ENCODE measurements at regions not wholly inside any gene's neighbourhood (a gene's known extent, or its start where the extent isn't known, plus 50 kb on each side); places are given as distances from the start of the nearest gene placed in this dataset.
A peak's percentile ranks its signal among the peaks of the same experiment; 100 is the strongest.

DNA sequence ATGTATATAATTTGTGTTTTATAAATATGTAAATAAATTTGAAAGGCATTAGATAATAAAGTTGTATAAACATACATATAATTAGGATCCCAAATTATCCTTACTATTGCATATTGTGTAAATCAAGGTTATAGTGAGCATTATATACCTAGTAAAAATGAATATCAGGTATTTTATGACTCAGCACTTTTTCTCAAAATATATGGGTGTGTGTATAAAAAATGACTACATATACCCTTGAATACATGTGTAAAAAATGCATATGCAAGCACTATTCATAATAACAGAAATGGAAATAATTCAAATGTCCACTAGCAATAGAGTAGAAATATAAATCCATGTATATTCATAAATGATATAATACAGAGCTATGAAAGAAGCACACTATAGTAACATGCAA lies 870.9 kb upstream of the CNTNAP5 start:
- Mint-ChIP-seq H3K4me3 (no peak overlapping the region), H3K4me1 (no peaks in the 10 kb centered on the region), H3K9me3 (peaks cover 0 to 14% (median 5%) of the 10 kb centered on the region in 3 donors), H3K36me3 (no peaks in the 10 kb centered on the region), H3K27me3 (no peaks in the 10 kb centered on the region), H3K27ac (no peak overlapping the region)

DNA sequence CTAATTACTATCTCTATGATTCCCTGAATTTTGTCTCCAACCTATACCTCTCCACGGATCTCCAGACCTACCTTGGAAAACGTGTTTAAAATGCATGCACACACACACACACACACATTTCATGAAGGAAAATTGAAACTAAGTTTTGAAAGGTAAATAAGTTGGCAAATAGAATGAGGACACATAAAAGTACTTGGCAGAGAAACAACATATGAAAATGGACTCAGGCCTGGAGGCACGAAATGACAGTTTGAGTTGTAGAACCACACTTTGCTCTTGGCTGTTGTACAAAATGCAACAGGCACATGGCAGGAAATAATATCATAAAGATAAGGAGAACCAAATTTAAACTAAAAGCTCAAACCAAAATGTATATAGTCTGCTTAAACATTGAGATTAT lies 868.1 kb upstream of the CNTNAP5 start:
- Mint-ChIP-seq H3K27ac (no peak overlapping the region), H3K4me1 (no peaks in the 10 kb centered on the region), H3K27me3 (no peaks in the 10 kb centered on the region), H3K9me3 (peaks cover 2 to 16% (median 5%) of the 10 kb centered on the region in 3 donors), H3K36me3 (no peaks in the 10 kb centered on the region), H3K4me3 (no peak overlapping the region)

- H3K27me3 Mint-ChIP-seq = no peaks in the 10 kb centered on the region
- no peak overlapping the region for H3K27ac Mint-ChIP-seq
- H3K4me3 Mint-ChIP-seq = no peak overlapping the region
- H3K36me3 Mint-ChIP-seq = no peaks in the 10 kb centered on the region
- H3K9me3 Mint-ChIP-seq = peaks cover 4 to 28% (median 4%) of the 10 kb centered on the region in 3 donors
- H3K4me1 Mint-ChIP-seq = no peaks in the 10 kb centered on the region
Observed at GRCh38 chr2:123162400-123163016, 862.6 kb upstream of the CNTNAP5 start.

DNA sequence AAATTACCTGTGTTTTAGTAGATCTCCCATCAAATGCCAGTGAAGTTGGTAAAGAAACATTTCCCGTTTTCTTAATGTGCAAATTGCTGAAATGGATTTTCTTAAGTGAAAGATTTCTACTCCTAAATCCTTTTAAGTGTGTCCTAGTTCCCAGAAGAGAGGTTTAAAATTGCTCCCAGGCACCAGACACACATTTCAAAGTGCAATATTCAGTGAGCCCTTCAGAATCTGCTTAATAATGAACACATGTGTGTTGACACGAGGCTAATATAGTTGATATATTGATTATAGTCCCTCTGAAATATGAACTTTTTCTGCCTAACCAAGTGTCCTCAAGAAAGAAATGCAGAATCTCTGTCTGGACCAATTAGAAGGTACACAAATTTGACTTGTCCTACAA lies 861.7 kb upstream of the CNTNAP5 start:
- Mint-ChIP-seq H3K4me3 (no peak overlapping the region), H3K9me3 (peaks cover 4 to 28% (median 4%) of the 10 kb centered on the region in 3 donors), H3K36me3 (no peaks in the 10 kb centered on the region), H3K27ac (no peak overlapping the region), H3K27me3 (no peaks in the 10 kb centered on the region), H3K4me1 (no peaks in the 10 kb centered on the region)

DNA sequence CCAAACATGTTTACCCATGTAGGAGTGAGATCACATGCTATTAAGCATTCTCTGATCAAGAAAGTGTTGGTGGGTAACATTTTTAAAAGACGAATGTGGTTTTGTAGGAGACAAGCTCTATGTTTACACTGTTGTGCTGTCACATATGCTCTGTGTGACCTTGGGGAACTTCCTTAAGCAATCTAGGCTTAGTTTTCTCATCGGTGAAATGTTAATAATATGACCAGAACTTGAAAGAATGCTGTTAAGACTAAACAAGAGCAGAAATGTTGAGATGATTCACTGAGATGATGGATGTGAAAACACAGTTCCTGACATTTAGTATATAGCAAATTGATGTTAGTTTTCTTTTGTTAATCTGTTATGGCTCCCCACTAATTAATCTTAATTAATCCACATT lies 860.9 kb upstream of the CNTNAP5 start:
- no peaks in the 10 kb centered on the region for H3K4me1 Mint-ChIP-seq
- H3K36me3 Mint-ChIP-seq = no peaks in the 10 kb centered on the region
- H3K9me3 Mint-ChIP-seq = peaks cover 4 to 24% (median 6%) of the 10 kb centered on the region in 3 donors
- H3K27me3 Mint-ChIP-seq = no peaks in the 10 kb centered on the region
- H3K4me3 Mint-ChIP-seq = no peak overlapping the region
- H3K27ac Mint-ChIP-seq = no peak overlapping the region

GRCh38 chr2:123165616-123166015 lies 859.5 kb upstream of the CNTNAP5 start:
- H3K9me3 Mint-ChIP-seq = peaks cover 6 to 24% (median 8%) of the 10 kb centered on the region in 3 donors
- H3K4me1 Mint-ChIP-seq = no peaks in the 10 kb centered on the region
- H3K4me3 Mint-ChIP-seq = no peak overlapping the region
- no peaks in the 10 kb centered on the region for H3K27me3 Mint-ChIP-seq
- no peak overlapping the region for H3K27ac Mint-ChIP-seq
- no peaks in the 10 kb centered on the region for H3K36me3 Mint-ChIP-seq

DNA sequence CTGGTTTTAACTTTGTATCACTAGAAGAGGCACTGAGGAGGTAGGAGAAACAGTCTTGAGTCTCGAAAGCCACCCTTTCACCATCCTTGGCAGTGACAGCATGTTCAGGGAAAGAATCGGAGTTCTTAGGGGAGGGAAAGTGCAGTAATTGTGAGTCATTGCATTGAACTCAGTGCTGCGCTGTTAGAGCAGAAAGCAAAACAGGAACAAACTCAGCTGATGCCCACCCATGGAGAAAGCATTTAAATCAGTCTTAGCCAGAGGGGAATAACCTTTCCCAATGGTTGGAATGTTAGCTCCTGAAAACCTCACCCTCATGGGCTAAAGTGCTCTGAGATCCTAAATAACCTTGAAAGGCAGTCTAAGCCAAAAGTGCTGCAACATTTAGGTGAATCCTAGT lies 845.6 kb upstream of the CNTNAP5 start:
- H3K4me3 Mint-ChIP-seq = no peak overlapping the region
- H3K36me3 Mint-ChIP-seq = peaks cover 3% of the 10 kb centered on the region
- no peaks in the 10 kb centered on the region for H3K27me3 Mint-ChIP-seq
- H3K4me1 Mint-ChIP-seq = no peaks in the 10 kb centered on the region
- peaks cover 2 to 12% (median 4%) of the 10 kb centered on the region in 3 donors for H3K9me3 Mint-ChIP-seq
- no peak overlapping the region for H3K27ac Mint-ChIP-seq

DNA sequence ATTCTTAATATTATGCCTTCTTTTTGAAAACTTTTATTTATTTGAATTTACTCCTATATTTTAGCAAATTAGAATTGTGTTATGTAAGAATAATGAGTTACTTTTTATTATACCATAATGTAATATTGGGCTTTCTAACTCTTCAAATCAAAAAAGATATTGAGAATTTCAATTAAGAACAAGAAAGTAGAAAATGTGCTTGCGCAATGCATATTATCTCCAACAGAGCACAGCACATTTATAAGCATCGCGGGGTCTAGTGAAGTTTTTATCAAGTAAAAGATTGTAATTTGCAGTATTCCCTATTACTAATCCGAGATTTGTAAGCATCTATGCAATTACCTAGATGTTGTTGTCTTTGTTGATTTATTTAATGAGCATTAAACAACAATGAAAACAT lies 829.1 kb upstream of the CNTNAP5 start:
- Mint-ChIP-seq H3K9me3 (peaks cover 3 to 21% (median 12%) of the 10 kb centered on the region in 3 donors), H3K36me3 (no peaks in the 10 kb centered on the region)

GRCh38 chr2:123200035-123200434 lies 825.1 kb upstream of the CNTNAP5 start:
- Mint-ChIP-seq H3K9me3 (peaks cover 6 to 34% (median 12%) of the 10 kb centered on the region in 3 donors), H3K27me3 (no peaks in the 10 kb centered on the region), H3K36me3 (no peaks in the 10 kb centered on the region), H3K27ac (no peak overlapping the region), H3K4me3 (no peak overlapping the region), H3K4me1 (no peaks in the 10 kb centered on the region)

More for the DNA sequence above, 829.1 kb upstream of the CNTNAP5 start:
- Mint-ChIP-seq H3K4me3 (no peak overlapping the region), H3K27ac (no peak overlapping the region), H3K27me3 (no peaks in the 10 kb centered on the region), H3K4me1 (no peaks in the 10 kb centered on the region)

DNA sequence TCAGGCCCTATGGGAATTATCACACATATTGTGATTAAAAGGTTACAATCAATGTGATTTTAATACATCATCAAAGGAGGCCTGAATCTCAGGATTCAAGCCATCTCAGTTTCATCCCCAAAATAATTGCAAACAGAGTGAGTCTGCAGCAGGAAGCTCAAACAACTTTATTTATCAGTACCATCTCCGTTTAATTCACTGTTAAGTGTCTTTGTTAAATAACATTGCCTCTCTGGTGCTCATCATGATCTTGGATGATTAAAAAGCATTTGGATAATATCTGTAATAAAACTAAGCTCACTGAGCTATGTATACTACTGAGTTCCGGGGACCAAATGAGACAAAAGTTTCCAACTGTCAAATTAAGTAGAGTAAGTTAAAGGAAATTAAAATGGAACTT lies 817.8 kb upstream of the CNTNAP5 start:
- Mint-ChIP-seq H3K4me1 (no peaks in the 10 kb centered on the region), H3K27ac (no peak overlapping the region), H3K9me3 (peaks cover 0 to 9% (median 0%) of the 10 kb centered on the region in 3 donors), H3K27me3 (no peaks in the 10 kb centered on the region), H3K4me3 (peak overlapping the region in 1 of 4 donors; percentile 19), H3K36me3 (no peaks in the 10 kb centered on the region)

DNA sequence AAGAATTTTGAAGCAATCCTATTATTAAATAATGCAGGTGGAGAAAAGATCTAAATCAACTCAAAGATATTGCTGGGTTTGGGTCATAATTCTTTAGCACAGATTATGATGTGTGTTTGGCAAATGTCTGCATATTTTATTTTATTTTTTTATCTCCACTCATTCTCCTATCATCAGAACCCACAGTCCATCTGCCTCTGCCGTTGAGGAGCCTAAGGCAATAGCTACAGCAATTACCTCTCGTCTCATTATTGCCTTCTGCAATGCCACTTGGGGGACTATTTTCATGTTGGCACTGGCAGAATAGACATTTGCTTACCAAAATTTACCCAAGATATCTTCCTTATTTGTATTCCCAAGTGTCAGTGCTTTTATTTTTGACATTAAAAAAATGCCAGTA lies 815.9 kb upstream of the CNTNAP5 start:
- Mint-ChIP-seq H3K9me3 (no peaks in the 10 kb centered on the region), H3K4me3 (no peak overlapping the region), H3K36me3 (no peaks in the 10 kb centered on the region), H3K27me3 (no peaks in the 10 kb centered on the region), H3K27ac (no peak overlapping the region), H3K4me1 (no peaks in the 10 kb centered on the region)

DNA sequence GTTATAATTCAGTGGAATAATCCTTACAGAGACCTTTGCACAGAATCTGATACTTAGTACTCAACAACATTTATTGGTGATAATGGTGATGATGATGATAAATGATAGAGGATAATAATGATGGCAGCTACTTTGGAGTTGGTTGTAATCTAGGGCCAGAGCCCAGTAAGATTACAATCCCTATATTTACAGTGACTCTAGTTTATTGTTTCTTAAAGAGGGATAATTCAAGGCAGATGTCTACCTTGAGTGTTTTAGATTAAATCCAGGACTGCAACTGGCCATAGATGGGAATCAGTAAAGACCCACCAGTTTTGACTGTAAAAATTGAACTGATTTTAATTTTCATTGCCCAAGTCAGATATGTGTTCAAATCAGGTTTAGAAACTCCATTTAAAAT lies 813.9 kb upstream of the CNTNAP5 start:
- no peaks in the 10 kb centered on the region for H3K36me3 Mint-ChIP-seq
- no peaks in the 10 kb centered on the region for H3K4me1 Mint-ChIP-seq
- no peak overlapping the region for H3K27ac Mint-ChIP-seq
- no peak overlapping the region for H3K4me3 Mint-ChIP-seq
- peaks cover 0 to 5% (median 0%) of the 10 kb centered on the region in 3 donors for H3K9me3 Mint-ChIP-seq
- H3K27me3 Mint-ChIP-seq = no peaks in the 10 kb centered on the region

- H3K36me3 Mint-ChIP-seq = no peaks in the 10 kb centered on the region
- H3K27ac Mint-ChIP-seq = no peak overlapping the region
- H3K4me1 Mint-ChIP-seq = no peaks in the 10 kb centered on the region
- no peaks in the 10 kb centered on the region for H3K27me3 Mint-ChIP-seq
- no peak overlapping the region for H3K4me3 Mint-ChIP-seq
- peaks cover 2 to 15% (median 3%) of the 10 kb centered on the region in 3 donors for H3K9me3 Mint-ChIP-seq
Observed at GRCh38 chr2:123245156-123245555, 779.9 kb upstream of the CNTNAP5 start.

DNA sequence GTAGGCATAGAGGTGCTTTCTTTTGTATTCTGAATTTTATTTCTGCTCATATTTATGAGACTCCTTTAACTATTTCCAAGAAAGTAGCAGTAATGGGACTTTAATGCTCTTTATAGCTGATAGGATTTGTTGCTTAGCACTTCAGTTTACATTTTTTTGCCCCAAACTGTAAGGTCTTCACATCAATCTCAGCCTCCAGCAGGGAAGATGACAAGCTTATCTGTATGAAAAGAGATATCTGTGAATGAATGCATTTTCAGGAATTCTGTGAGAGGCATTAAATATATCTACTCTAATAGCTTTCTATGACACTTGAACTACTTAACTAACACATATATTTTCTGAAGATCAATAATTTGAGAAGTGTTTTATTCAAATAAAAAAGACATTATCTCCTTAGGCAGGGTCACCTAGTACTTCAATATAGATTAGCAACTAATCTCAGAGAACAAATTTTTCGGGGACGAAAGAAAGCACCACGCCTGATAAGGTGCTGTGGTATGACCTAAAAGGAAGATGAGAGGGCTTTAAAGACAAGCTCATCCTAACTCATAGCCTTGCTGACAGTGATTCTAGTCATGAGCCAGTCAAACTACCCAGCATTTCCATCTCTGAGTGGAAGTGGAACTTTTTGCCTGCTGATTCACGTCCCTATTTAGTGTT lies 766.1 kb upstream of the CNTNAP5 start:
- H3K9me3 Mint-ChIP-seq = peaks cover 4 to 12% (median 4%) of the 10 kb centered on the region in 3 donors
- H3K27ac Mint-ChIP-seq = no peak overlapping the region
- H3K36me3 Mint-ChIP-seq = no peaks in the 10 kb centered on the region
- no peaks in the 10 kb centered on the region for H3K4me1 Mint-ChIP-seq
- H3K4me3 Mint-ChIP-seq = no peak overlapping the region
- no peaks in the 10 kb centered on the region for H3K27me3 Mint-ChIP-seq

DNA sequence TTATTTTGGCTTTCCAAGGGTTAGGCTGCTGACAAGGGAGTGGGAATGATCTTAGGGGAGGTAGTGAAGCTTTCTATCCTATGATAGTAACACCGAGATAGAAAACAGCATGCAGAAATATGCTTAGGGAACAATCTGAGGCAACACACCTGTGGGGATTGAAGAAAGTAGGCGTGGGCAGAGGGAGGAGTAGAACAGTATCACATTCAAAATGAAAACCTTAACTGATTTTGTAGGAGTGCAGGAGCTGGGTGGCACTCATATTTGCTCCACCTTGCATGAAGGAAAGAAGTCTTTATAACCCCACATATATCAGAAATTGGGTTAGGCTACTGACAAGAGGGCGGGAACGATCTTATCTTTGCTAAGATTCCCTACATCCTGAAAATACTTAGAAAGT lies 762.2 kb upstream of the CNTNAP5 start:
- no peaks in the 10 kb centered on the region for H3K27me3 Mint-ChIP-seq
- no peaks in the 10 kb centered on the region for H3K4me1 Mint-ChIP-seq
- H3K4me3 Mint-ChIP-seq = no peak overlapping the region
- H3K27ac Mint-ChIP-seq = no peak overlapping the region
- peaks cover 2 to 7% (median 2%) of the 10 kb centered on the region in 3 donors for H3K9me3 Mint-ChIP-seq
- no peaks in the 10 kb centered on the region for H3K36me3 Mint-ChIP-seq

- no peaks in the 10 kb centered on the region for H3K4me1 Mint-ChIP-seq
- no peak overlapping the region for H3K27ac Mint-ChIP-seq
- H3K27me3 Mint-ChIP-seq = no peaks in the 10 kb centered on the region
- peaks cover 0 to 10% (median 4%) of the 10 kb centered on the region in 3 donors for H3K9me3 Mint-ChIP-seq
- H3K36me3 Mint-ChIP-seq = no peaks in the 10 kb centered on the region
- no peak overlapping the region for H3K4me3 Mint-ChIP-seq
Observed at GRCh38 chr2:123283431-123283830, 741.7 kb upstream of the CNTNAP5 start.
